NB4 (cell line): ENCODE measurements at regions not wholly inside any gene's neighbourhood (a gene's known extent, or its start where the extent isn't known, plus 50 kb on each side); places are given as distances from the start of the nearest gene placed in this dataset.

ENCODE experiments used
- CTCF ChIP-seq: IDR thresholded peaks from one replicate; pipeline ENCODE4 v1.5.1; 2012; ENCODE audit warnings: low read depth, low read length
- MAX ChIP-seq: IDR thresholded peaks from 2 replicates; pipeline ENCODE4 v1.6.1; 2011; ENCODE audit warnings: low read depth, low read length
- MYC ChIP-seq: IDR thresholded peaks from 2 replicates; pipeline ENCODE4 v1.6.1; 2011; ENCODE audit warnings: low read depth, low read length

- TF ChIP-seq MAX: no peak
- no peak for TF ChIP-seq CTCF
- no peak for TF ChIP-seq MYC
These were observed 239.0 kb downstream of the NEBL start for GRCh38 chr10:20658158-20658557.
